GM12878 (cell line): ENCODE measurements at regions not wholly inside any gene's neighbourhood (a gene's known extent, or its start where the extent isn't known, plus 50 kb on each side); places are given as distances from the start of the nearest gene placed in this dataset.

Experiments used
- ATAC-seq: fragments of 200-7000 bp; cut with Tn5 transposase; 3 replicates; pipeline ENCODE4 v1.9.1; 2020; ENCODE audit warnings: mild to moderate bottlenecking, moderate library complexity
- BruUV-seq: library from RNA; stranded (reverse); fragments of 400-500 nt; replicated peaks from 2 replicates; lab custom pipeline; 2021; lab: Mats Ljungman, UMichigan
- CTCF ChIA-PET: fragments of 300-600 bp; sonication (Branson Sonifier 250); formaldehyde crosslinking; extraction: SDS; loops from one replicate; lab custom pipeline; 2021; ENCODE audit warnings: inconsistent platforms; lab: Yijun Ruan, JAX
- POLR2A ChIA-PET: fragments of 350-600 bp; formaldehyde crosslinking; extraction: SDS; loops from one replicate; lab custom pipeline; 2021; ENCODE audit warnings: inconsistent platforms; lab: Charles Lee
- RAD21 ChIA-PET: fragments of 300-600 bp; sonication (Branson Sonifier 250); formaldehyde crosslinking; loops from one replicate; lab custom pipeline; 2023; ENCODE audit warnings: antibody characterized with exemption; ENCODE audit not compliant: unreplicated experiment; lab: Charles Lee
- SMC1A ChIA-PET: fragments of 300-600 bp; sonication (Branson Sonifier 250); formaldehyde crosslinking; loops from one replicate; lab custom pipeline; 2023; ENCODE audit not compliant: unreplicated experiment, uncharacterized antibody; lab: Charles Lee
- DNase-seq: peaks from one replicate; pipeline ENCODE4 v3.0.0-alpha.2; 2011; ENCODE audit warnings: low read depth, low spot score
- FAIRE-seq: peaks from 3 replicates; lab custom pipeline; 2011; peaks lifted over from hg19 to GRCh38; lab: Jason Lieb, UNC
- H2AFZ ChIP-seq: 2 replicates; pipeline ENCODE4 v1.6.0; 2011; ENCODE audit warnings: low read depth, low read length, control low read depth; ENCODE audit not compliant: control insufficient read depth
- H3K27ac ChIP-seq: 2 replicates; pipeline ENCODE4 v1.5.1; 2011; ENCODE audit warnings: control low read depth; ENCODE audit not compliant: control insufficient read depth, insufficient read depth
- H3K27me3 ChIP-seq, 2 experiments: replicated peaks in 1 of 2; 2 replicates each; pipeline versions ENCODE4 v1.6.0 to v1.6.1; 2011; ENCODE audit warnings: low read length in 1 of 2; ENCODE audit not compliant: control insufficient read depth in 2 of 2, insufficient read depth in 2 of 2
- H3K36me3 ChIP-seq, 2 experiments: 2 replicates each; pipeline ENCODE4 v1.5.1; 2011; ENCODE audit warnings: low read length in 1 of 2; ENCODE audit not compliant: control insufficient read depth in 2 of 2, insufficient read depth in 2 of 2
- H3K4me1 ChIP-seq: 2 replicates; pipeline ENCODE4 v1.6.1; 2011; ENCODE audit warnings: mild to moderate bottlenecking, low read length, moderate library complexity, mixed read lengths; ENCODE audit not compliant: control insufficient read depth, insufficient read depth
- H3K4me2 ChIP-seq: 2 replicates; pipeline ENCODE4 v1.6.0; 2011; ENCODE audit warnings: control low read depth; ENCODE audit not compliant: control insufficient read depth, insufficient read depth
- H3K4me3 ChIP-seq: fragments of 200-600 bp; sonication (generic); 2 replicates; pipeline ENCODE4 v1.5.1; 2016
- H3K79me2 ChIP-seq: 2 replicates; pipeline ENCODE4 v1.6.0; 2011; ENCODE audit warnings: low read length; ENCODE audit not compliant: control insufficient read depth, insufficient read depth
- H3K9ac ChIP-seq: 2 replicates; pipeline ENCODE4 v1.8.0; 2011; ENCODE audit warnings: low read length, control low read depth, mixed read lengths; ENCODE audit not compliant: control insufficient read depth, insufficient read depth
- H3K9me3 ChIP-seq: replicated peaks from 3 replicates; pipeline ENCODE4 v1.5.1; 2011; ENCODE audit warnings: mild to moderate bottlenecking, low read length; ENCODE audit not compliant: control insufficient read depth, insufficient read depth
- H4K20me1 ChIP-seq: 2 replicates; pipeline ENCODE4 v1.6.0; 2011; ENCODE audit not compliant: control insufficient read depth, insufficient read depth
- BMI1 ChIP-seq: fragments of 450-650 bp; IDR thresholded peaks from 2 replicates; pipeline ENCODE4 v1.6.1; 2016; ENCODE audit warnings: mild to moderate bottlenecking, moderate library complexity, borderline replicate concordance
- IRF3 ChIP-seq: fragments of 450-650 bp; IDR thresholded peaks from 2 replicates; pipeline ENCODE4 v1.6.1; 2014; ENCODE audit warnings: mild to moderate bottlenecking
- MTA3 ChIP-seq: IDR thresholded peaks from 2 replicates; pipeline ENCODE4 v1.6.1; 2012; ENCODE audit warnings: low read length, inconsistent platforms, borderline replicate concordance
- NKRF ChIP-seq: fragments of 450-650 bp; conservative IDR thresholded peaks from 2 replicates; pipeline ENCODE4 v1.6.1; 2017; ENCODE audit warnings: mild to moderate bottlenecking, moderate library complexity
- PML ChIP-seq: IDR thresholded peaks from 2 replicates; pipeline ENCODE4 v1.6.1; 2012; ENCODE audit warnings: low read length, inconsistent platforms
- RELB ChIP-seq: fragments of 450-650 bp; IDR thresholded peaks from 2 replicates; pipeline ENCODE4 v1.6.1; 2017; ENCODE audit warnings: low read depth, mild to moderate bottlenecking, moderate library complexity
- SMC3 ChIP-seq: IDR thresholded peaks from 2 replicates; pipeline ENCODE4 v1.6.1; 2011; ENCODE audit warnings: low read length, improper control_type of control experiment, borderline replicate concordance
- STAT1 ChIP-seq: fragments of 450-650 bp; conservative IDR thresholded peaks from 2 replicates; pipeline ENCODE4 v1.6.1; 2014; ENCODE audit warnings: antibody characterized with exemption, mild to moderate bottlenecking
- TARDBP ChIP-seq: IDR thresholded peaks from 2 replicates; pipeline ENCODE4 v1.6.1; 2016; ENCODE audit warnings: borderline replicate concordance
- in situ Hi-C: fragments of 300-500 bp; cut with MboI; formaldehyde crosslinking; loops from 9 replicates; pipeline ENCODE4 v1.14.3; 2018; ENCODE audit warnings: mixed read lengths
- intact Hi-C: fragments of 100-400 bp; cut with micrococcal nuclease; formaldehyde crosslinking; loops from one replicate; pipeline ENCODE4 v1.14.2; 2022; ENCODE audit not compliant: unreplicated experiment
- TF ChIP-seq, protein P1 (sequence below): fragments of 450-650 bp; IDR thresholded peaks from 2 replicates; pipeline ENCODE4 v1.6.1; 2018; ENCODE audit warnings: borderline replicate concordance, mild to moderate bottlenecking; ENCODE audit not compliant: partially characterized antibody

- Histone ChIP-seq H2AFZ (no peak overlapping the region), H4K20me1 (no peaks in the 10 kb centered on the region), H3K4me3 (no peak overlapping the region), H3K9me3 (no peaks in the 10 kb centered on the region), H3K79me2 (no peaks in the 10 kb centered on the region), H3K4me2 (no peak overlapping the region), H3K27ac (no peak overlapping the region), H3K9ac (no peak overlapping the region), H3K27me3 (no peaks in the 10 kb centered on the region), H3K36me3 (no peaks in the 10 kb centered on the region), H3K4me1 (no peaks in the 10 kb centered on the region)
- ChIA-PET RAD21 (no interaction called here), CTCF (interaction anchor here (0.7 kb wide), 1 partner anchor 1073 kb away, joined by 3 read pairs; no protein-coding TSS in a partner anchor), SMC1A (no interaction called here), POLR2A (no interaction called here)
- DNase-seq, result no peak
- in situ Hi-C loops, result no loop called here
- intact Hi-C loops, result no loop called here
- no peak for ATAC-seq
- TF ChIP-seq STAT1, result no peak
- TF ChIP-seq MTA3, result no peak
- TF ChIP-seq NKRF, result no peak
- TF ChIP-seq SMC3, result no peak
- TF ChIP-seq IRF3, result no peak
- TF ChIP-seq, protein P1, sequence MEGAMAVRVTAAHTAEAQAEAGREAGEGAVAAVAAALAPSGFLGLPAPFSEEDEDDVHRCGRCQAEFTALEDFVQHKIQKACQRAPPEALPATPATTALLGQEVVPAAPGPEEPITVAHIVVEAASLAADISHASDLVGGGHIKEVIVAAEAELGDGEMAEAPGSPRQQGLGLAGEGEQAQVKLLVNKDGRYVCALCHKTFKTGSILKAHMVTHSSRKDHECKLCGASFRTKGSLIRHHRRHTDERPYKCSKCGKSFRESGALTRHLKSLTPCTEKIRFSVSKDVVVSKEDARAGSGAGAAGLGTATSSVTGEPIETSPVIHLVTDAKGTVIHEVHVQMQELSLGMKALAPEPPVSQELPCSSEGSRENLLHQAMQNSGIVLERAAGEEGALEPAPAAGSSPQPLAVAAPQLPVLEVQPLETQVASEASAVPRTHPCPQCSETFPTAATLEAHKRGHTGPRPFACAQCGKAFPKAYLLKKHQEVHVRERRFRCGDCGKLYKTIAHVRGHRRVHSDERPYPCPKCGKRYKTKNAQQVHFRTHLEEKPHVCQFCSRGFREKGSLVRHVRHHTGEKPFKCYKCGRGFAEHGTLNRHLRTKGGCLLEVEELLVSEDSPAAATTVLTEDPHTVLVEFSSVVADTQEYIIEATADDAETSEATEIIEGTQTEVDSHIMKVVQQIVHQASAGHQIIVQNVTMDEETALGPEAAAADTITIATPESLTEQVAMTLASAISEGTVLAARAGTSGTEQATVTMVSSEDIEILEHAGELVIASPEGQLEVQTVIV, result no peak
- TF ChIP-seq TARDBP, result no peak
- TF ChIP-seq RELB, result no peak
- TF ChIP-seq PML, result no peak
- TF ChIP-seq BMI1, result no peak
- BruUV-seq, result no TSS peak
- FAIRE-seq, result no peak
Measured at GRCh38 chr7:17626235-17626634, 314.1 kb downstream of the SNX13 start.
